Right atrium auricular region (tissue), 2 donors: ENCODE measurements at regions not wholly inside any gene's neighbourhood (a gene's known extent, or its start where the extent isn't known, plus 50 kb on each side); places are given as distances from the start of the nearest gene placed in this dataset.

Source experiments
- DNase-seq: peaks from one replicate; pipeline ENCODE4 v3.0.0-alpha.2; 2019; ENCODE audit warnings: low spot score
- H3K27ac ChIP-seq, 2 donors: fragments of 200-600 bp; sonication (generic); 1 replicate in 1 of 2; 2 replicates in 1 of 2; pipeline ENCODE4 v1.5.1; 2016 to 2019
- H3K27me3 ChIP-seq, 2 donors: fragments of 200-600 bp; sonication (generic); one replicate each; pipeline versions ENCODE4 v1.5.1 to v1.6.0; 2017 to 2019
- H3K36me3 ChIP-seq: fragments of 200-600 bp; sonication (generic); one replicate; pipeline ENCODE4 v1.5.1; 2016
- H3K4me1 ChIP-seq, 2 donors: fragments of 200-600 bp; sonication (generic); one replicate each; pipeline versions ENCODE4 v1.5.1 to v1.6.0; 2017 to 2019
- H3K4me3 ChIP-seq, 2 donors: fragments of 200-600 bp; sonication (generic); 1 replicate in 1 of 2; 2 replicates in 1 of 2; pipeline ENCODE4 v1.5.1; 2017 to 2019; ENCODE audit warnings: mild to moderate bottlenecking in 1 of 2, moderate library complexity in 1 of 2
- H3K9me3 ChIP-seq, 2 donors: fragments of 200-600 bp; sonication (generic); one replicate each; pipeline ENCODE4 v1.5.1; 2019
- CTCF ChIP-seq, 2 donors: fragments of 200-600 bp; sonication (generic); IDR thresholded peaks; one replicate each; pipeline ENCODE4 v1.5.1; 2019; ENCODE audit warnings: antibody characterized with exemption in 2 of 2

GRCh38 chr7:47034180-47034579, 547.7 kb downstream of the TNS3 start:
- H3K27ac ChIP-seq: no peak overlapping the region
- no peaks in the 10 kb centered on the region for H3K36me3 ChIP-seq
- no peak for DNase-seq
- no peak overlapping the region for H3K4me3 ChIP-seq
- H3K27me3 ChIP-seq: no peaks in the 10 kb centered on the region
- no peak for TF ChIP-seq CTCF (IDR thresholded peaks at IDR 0.05)
- H3K4me1 ChIP-seq: peaks cover 0 to 14% of the 10 kb centered on the region in 2 donors
- H3K9me3 ChIP-seq: no peaks in the 10 kb centered on the region

GRCh38 chr7:47032536-47032908, 549.4 kb downstream of the TNS3 start:
- H3K27ac ChIP-seq: peak overlapping the region in 1 of 2 donors; percentile 7
- no peak overlapping the region for H3K4me3 ChIP-seq
- no peak for DNase-seq
- H3K36me3 ChIP-seq: no peaks in the 10 kb centered on the region
- H3K27me3 ChIP-seq: no peaks in the 10 kb centered on the region
- TF ChIP-seq CTCF (IDR thresholded peaks at IDR 0.05): no peak
- peaks cover 0 to 2% of the 10 kb centered on the region in 2 donors for H3K4me1 ChIP-seq
- H3K9me3 ChIP-seq: no peaks in the 10 kb centered on the region

- Histone ChIP-seq H3K27ac (peak overlapping the region in 1 of 2 donors; percentile 7), H3K4me1 (peaks cover 0 to 2% of the 10 kb centered on the region in 2 donors), H3K27me3 (no peaks in the 10 kb centered on the region), H3K36me3 (no peaks in the 10 kb centered on the region), H3K9me3 (no peaks in the 10 kb centered on the region), H3K4me3 (no peak overlapping the region)
- DNase-seq: no peak
- TF ChIP-seq CTCF (IDR thresholded peaks at IDR 0.05): no peak
Measured at GRCh38 chr7:47031786-47032535, 550.0 kb downstream of the TNS3 start.

- DNase-seq: no peak
- peaks cover 0 to 1% of the 10 kb centered on the region in 2 donors for H3K9me3 ChIP-seq
- H3K27me3 ChIP-seq: no peaks in the 10 kb centered on the region
- TF ChIP-seq CTCF (IDR thresholded peaks at IDR 0.05): no peak
- peaks cover 0 to 9% of the 10 kb centered on the region in 2 donors for H3K4me1 ChIP-seq
- H3K27ac ChIP-seq: no peak overlapping the region
- H3K4me3 ChIP-seq: no peak overlapping the region
- no peaks in the 10 kb centered on the region for H3K36me3 ChIP-seq
Measured at GRCh38 chr7:47028284-47028683, 553.6 kb downstream of the TNS3 start.

- no peak for DNase-seq
- no peak overlapping the region for H3K4me3 ChIP-seq
- TF ChIP-seq CTCF (IDR thresholded peaks at IDR 0.05): no peak
- H3K27ac ChIP-seq: no peak overlapping the region
- H3K27me3 ChIP-seq: no peaks in the 10 kb centered on the region
- H3K36me3 ChIP-seq: no peaks in the 10 kb centered on the region
- H3K4me1 ChIP-seq: peaks cover 0 to 9% of the 10 kb centered on the region in 2 donors
- peaks cover 0 to 2% of the 10 kb centered on the region in 2 donors for H3K9me3 ChIP-seq
Measured at GRCh38 chr7:47027695-47028240, 554.1 kb downstream of the TNS3 start.
